ENCODE measurements at regions not wholly inside any gene's neighbourhood (a gene's known extent, or its start where the extent isn't known, plus 50 kb on each side); places are given as distances from the start of the nearest gene placed in this dataset.

DNA sequence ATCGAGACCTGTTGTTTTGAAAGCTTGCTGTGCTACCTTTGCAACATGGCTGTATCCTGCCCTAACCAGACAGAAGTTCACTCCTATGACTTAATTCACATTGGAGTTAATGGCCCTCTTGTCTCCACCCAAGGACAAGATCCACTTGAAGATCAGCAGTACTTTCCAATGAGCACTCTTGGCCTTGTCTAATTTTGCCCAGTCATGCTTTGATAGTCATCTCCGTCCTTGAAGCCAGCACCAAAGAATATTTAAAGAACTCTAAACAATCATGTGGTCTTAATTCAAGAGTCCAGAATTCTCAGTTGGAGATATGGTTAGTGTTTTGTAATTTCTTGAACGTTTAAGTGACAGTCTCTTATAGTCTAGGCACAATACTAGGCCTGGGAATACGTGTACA, 775.6 kb upstream of the EEF2KMT start:
- TF ChIP-seq, protein P1, sequence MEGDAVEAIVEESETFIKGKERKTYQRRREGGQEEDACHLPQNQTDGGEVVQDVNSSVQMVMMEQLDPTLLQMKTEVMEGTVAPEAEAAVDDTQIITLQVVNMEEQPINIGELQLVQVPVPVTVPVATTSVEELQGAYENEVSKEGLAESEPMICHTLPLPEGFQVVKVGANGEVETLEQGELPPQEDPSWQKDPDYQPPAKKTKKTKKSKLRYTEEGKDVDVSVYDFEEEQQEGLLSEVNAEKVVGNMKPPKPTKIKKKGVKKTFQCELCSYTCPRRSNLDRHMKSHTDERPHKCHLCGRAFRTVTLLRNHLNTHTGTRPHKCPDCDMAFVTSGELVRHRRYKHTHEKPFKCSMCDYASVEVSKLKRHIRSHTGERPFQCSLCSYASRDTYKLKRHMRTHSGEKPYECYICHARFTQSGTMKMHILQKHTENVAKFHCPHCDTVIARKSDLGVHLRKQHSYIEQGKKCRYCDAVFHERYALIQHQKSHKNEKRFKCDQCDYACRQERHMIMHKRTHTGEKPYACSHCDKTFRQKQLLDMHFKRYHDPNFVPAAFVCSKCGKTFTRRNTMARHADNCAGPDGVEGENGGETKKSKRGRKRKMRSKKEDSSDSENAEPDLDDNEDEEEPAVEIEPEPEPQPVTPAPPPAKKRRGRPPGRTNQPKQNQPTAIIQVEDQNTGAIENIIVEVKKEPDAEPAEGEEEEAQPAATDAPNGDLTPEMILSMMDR (IDR thresholded peaks at IDR 0.05; ENCODE audit: partially characterized antibody, unreplicated experiment) = no peak
- no peak for DNase-seq
- H3K4me3 Mint-ChIP-seq (ENCODE audit: unreplicated experiment) = no peak overlapping the region
- H3K27me3 Mint-ChIP-seq (ENCODE audit: unreplicated experiment) = no peaks in the 10 kb centered on the region
- no peak overlapping the region for H3K27ac Mint-ChIP-seq (ENCODE audit: unreplicated experiment)
- peaks cover 8% of the 10 kb centered on the region for H3K36me3 Mint-ChIP-seq (ENCODE audit: unreplicated experiment)
- H3K4me1 Mint-ChIP-seq (ENCODE audit: low read depth, unreplicated experiment) = no peaks in the 10 kb centered on the region
- H3K9me3 Mint-ChIP-seq (ENCODE audit: unreplicated experiment) = no peaks in the 10 kb centered on the region

DNA sequence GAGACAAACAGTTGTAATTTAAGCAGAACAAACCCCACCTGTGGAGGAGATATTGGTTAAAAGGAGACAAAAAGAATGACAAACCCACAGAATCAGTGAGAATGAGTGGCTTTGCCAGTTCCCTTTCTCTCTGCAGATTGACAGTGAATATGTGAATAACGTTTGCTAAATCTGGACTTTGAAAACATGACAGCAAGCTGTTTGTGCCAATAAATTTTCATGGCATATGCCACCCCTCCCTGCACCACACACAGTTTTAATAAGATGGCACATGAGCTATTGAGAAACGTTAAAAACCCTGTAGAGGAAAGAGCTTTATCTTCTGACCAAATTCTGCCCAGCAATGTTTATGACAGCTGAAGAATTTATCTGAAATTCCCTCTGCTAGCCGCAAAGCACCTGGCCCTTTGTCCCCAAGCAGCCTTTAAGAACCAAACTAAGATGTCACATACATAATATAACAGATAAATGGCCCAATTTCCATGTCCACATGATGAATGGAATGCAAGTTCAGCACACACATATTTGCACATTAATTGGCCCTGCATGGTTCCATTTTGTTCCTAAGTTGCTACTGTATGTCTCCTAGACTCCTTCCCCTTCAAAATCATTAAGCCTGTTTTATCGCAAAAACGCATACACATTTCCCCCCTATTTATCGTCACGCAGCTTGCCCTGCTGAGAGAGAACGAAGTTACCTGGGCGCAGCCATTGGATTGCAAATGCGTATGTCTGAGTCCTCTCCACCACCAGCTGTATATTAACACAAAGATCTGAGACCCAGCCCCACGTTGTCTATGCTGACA, 773.5 kb upstream of the EEF2KMT start:
- DNase-seq = no peak
- TF ChIP-seq, protein P1 (IDR thresholded peaks at IDR 0.05; ENCODE audit: partially characterized antibody, unreplicated experiment) = no peak
- H3K4me1 Mint-ChIP-seq (ENCODE audit: low read depth, unreplicated experiment) = no peaks in the 10 kb centered on the region
- no peaks in the 10 kb centered on the region for H3K9me3 Mint-ChIP-seq (ENCODE audit: unreplicated experiment)
- H3K27me3 Mint-ChIP-seq (ENCODE audit: unreplicated experiment) = peaks cover 2% of the 10 kb centered on the region
- H3K4me3 Mint-ChIP-seq (ENCODE audit: unreplicated experiment) = no peak overlapping the region
- no peaks in the 10 kb centered on the region for H3K36me3 Mint-ChIP-seq (ENCODE audit: unreplicated experiment)
- no peak overlapping the region for H3K27ac Mint-ChIP-seq (ENCODE audit: unreplicated experiment)

DNA sequence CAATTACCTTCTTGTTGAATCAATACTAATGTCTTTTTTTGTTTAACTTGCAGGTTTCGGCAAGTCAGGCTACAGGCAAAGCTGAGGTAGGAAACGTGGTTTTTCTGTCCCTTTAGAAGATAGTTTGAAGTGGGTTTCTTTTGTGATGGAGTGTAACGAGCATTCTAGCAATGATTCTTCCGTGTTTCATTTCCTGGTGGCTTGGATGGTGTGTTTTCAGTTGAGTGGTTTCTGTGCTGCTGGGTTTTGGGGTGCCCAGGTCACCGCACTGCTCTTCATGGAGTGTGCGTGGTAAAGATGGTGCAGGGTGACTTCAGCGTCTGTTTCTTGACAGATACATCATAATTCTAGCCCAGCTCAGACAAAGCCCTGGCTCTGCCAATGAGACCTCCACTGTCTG, 769.7 kb upstream of the EEF2KMT start:
- no peaks in the 10 kb centered on the region for H3K36me3 Mint-ChIP-seq (ENCODE audit: unreplicated experiment)
- no peaks in the 10 kb centered on the region for H3K4me1 Mint-ChIP-seq (ENCODE audit: low read depth, unreplicated experiment)
- peaks cover 5% of the 10 kb centered on the region for H3K27me3 Mint-ChIP-seq (ENCODE audit: unreplicated experiment)
- TF ChIP-seq, protein P1 (IDR thresholded peaks at IDR 0.05; ENCODE audit: partially characterized antibody, unreplicated experiment) = no peak
- H3K27ac Mint-ChIP-seq (ENCODE audit: unreplicated experiment) = no peak overlapping the region
- no peaks in the 10 kb centered on the region for H3K9me3 Mint-ChIP-seq (ENCODE audit: unreplicated experiment)
- DNase-seq = no peak
- no peak overlapping the region for H3K4me3 Mint-ChIP-seq (ENCODE audit: unreplicated experiment)

DNA sequence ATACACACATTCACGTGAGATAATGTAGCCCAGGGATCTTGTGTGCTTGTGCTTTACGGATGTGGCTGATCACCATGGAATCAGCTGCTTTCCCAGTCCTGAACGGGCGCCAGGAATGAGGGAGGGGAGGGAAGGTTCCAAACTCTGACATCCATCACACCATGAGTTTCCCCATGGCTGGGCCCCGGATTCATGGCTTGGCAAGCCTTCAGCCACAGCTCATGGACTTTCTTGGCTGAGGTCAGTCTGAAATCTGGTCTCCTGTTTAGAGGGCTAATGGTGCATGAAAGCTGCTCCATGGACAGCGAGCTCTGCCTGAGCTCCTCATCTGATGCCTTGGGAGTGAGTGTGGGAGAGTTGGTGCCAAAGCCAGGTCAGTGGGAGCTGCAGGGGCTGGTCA, 767.6 kb upstream of the EEF2KMT start:
- Mint-ChIP-seq H3K36me3 (ENCODE audit: unreplicated experiment) (no peaks in the 10 kb centered on the region), H3K4me3 (ENCODE audit: unreplicated experiment) (no peak overlapping the region), H3K9me3 (ENCODE audit: unreplicated experiment) (peaks cover 3% of the 10 kb centered on the region), H3K27ac (ENCODE audit: unreplicated experiment) (no peak overlapping the region), H3K4me1 (ENCODE audit: low read depth, unreplicated experiment) (no peaks in the 10 kb centered on the region), H3K27me3 (ENCODE audit: unreplicated experiment) (peaks cover 7% of the 10 kb centered on the region)
- TF ChIP-seq, protein P1 (IDR thresholded peaks at IDR 0.05; ENCODE audit: partially characterized antibody, unreplicated experiment) = no peak
- no peak for DNase-seq

DNA sequence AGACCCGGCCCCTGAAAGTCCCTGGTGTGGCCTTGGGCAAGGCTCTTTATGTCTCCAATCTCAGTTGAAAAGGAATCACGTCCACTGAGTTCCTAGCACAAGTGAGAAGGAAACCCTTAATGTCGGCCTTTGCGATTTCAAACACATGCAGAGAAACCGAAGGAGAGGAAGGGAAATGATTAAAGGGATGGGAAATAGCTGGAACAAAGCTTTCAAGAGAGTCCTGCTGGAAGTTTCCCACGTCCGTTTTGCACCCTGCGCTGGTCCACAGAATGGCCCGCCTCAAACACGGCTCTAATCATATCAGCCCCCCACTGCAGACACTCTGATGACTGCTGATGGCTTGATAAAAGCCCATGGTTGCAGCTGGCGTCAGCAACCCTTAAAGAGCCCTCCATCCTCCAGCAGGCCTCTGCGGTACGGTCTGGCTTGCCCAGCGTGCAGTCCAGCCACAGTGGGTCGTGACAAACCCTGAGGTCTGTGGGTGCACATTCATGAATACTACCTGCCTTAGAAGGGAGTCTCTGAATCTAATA, 765.5 kb upstream of the EEF2KMT start:
- peaks cover 8% of the 10 kb centered on the region for H3K9me3 Mint-ChIP-seq (ENCODE audit: unreplicated experiment)
- H3K27ac Mint-ChIP-seq (ENCODE audit: unreplicated experiment) = no peak overlapping the region
- H3K4me3 Mint-ChIP-seq (ENCODE audit: unreplicated experiment) = no peak overlapping the region
- H3K4me1 Mint-ChIP-seq (ENCODE audit: low read depth, unreplicated experiment) = no peaks in the 10 kb centered on the region
- no peak for DNase-seq
- H3K27me3 Mint-ChIP-seq (ENCODE audit: unreplicated experiment) = peaks cover 9% of the 10 kb centered on the region
- TF ChIP-seq, protein P1 (IDR thresholded peaks at IDR 0.05; ENCODE audit: partially characterized antibody, unreplicated experiment) = no peak
- no peaks in the 10 kb centered on the region for H3K36me3 Mint-ChIP-seq (ENCODE audit: unreplicated experiment)

All from glutamatergic neuron (in vitro differentiated cells).